Upper lobe of left lung (tissue), 6 donors: ENCODE measurements at regions not wholly inside any gene's neighbourhood (a gene's known extent, or its start where the extent isn't known, plus 50 kb on each side); places are given as distances from the start of the nearest gene placed in this dataset.
A peak's percentile ranks its signal among the peaks of the same experiment; 100 is the strongest.

Source experiments
- ATAC-seq, 2 donors: fragments of 200-7000 bp; cut with Tn5 transposase; one replicate each; pipeline ENCODE4 v1.9.1; 2022; ENCODE audit warnings: mild to moderate bottlenecking in 2 of 2, moderate library complexity in 2 of 2; ENCODE audit not compliant: low FRiP score in 2 of 2
- DNase-seq, 2 donors: peaks; one replicate each; pipeline ENCODE4 v3.0.0-alpha.2; 2019 to 2020
- H3K27ac ChIP-seq, 4 donors: fragments of 200-600 bp; sonication (generic); one replicate each; pipeline ENCODE4 v1.5.1; 2016 to 2019
- H3K27me3 ChIP-seq, 4 donors: fragments of 200-600 bp; sonication (generic); one replicate each; pipeline ENCODE4 v1.5.1; 2017 to 2019
- H3K36me3 ChIP-seq, 4 donors: fragments of 200-600 bp; sonication (generic); one replicate each; pipeline ENCODE4 v1.5.1; 2016 to 2019
- H3K4me1 ChIP-seq, 4 donors: fragments of 200-600 bp; sonication (generic); one replicate each; pipeline ENCODE4 v1.5.1; 2018 to 2019
- H3K4me3 ChIP-seq, 4 donors: fragments of 200-600 bp; sonication (generic); one replicate each; pipeline ENCODE4 v1.5.1; 2017 to 2019; ENCODE audit warnings: mild to moderate bottlenecking in 2 of 4, moderate library complexity in 1 of 4
- H3K9me3 ChIP-seq, 4 donors: fragments of 200-600 bp; sonication (generic); one replicate each; pipeline ENCODE4 v1.5.1; 2018 to 2019
- CTCF ChIP-seq, 6 experiments: fragments of 450-650 bp in 4 of 6; fragments of 200-600 bp in 2 of 6; sonication (generic) in 2 of 6; IDR thresholded peaks; one replicate each; pipeline ENCODE4 v1.5.1; 2016 to 2019; ENCODE audit warnings: antibody characterized with exemption in 6 of 6
- EP300 ChIP-seq, 4 donors: sonication (generic); formaldehyde crosslinking; IDR thresholded peaks; one replicate each; pipeline ENCODE4 v1.5.1; 2017; ENCODE audit warnings: antibody characterized with exemption in 4 of 4, control low read depth in 2 of 4
- POLR2A ChIP-seq, 4 donors: fragments of 450-650 bp; IDR thresholded peaks; one replicate each; pipeline ENCODE4 v1.5.1; 2016 to 2017; ENCODE audit warnings: antibody characterized with exemption in 4 of 4, mild to moderate bottlenecking in 2 of 4
- POLR2AphosphoS5 ChIP-seq, 2 donors: sonication (generic); formaldehyde crosslinking; IDR thresholded peaks; one replicate each; pipeline ENCODE4 v1.5.1; 2017; ENCODE audit warnings: antibody characterized with exemption in 2 of 2
- WGBS, 2 donors: methylation state at CpG; one replicate each; pipeline ENCODE4 v1.1.5; 2017 to 2018; 5-methylcytosine and 5-hydroxymethylcytosine counted together
- donor health status: DM: no; HTN: no; CAD: no; lungs with moderate emphysema.
- donor health status: DM: no; HTN: yes; CAD: no; lungs with severe emphysema.

- H3K4me1 ChIP-seq: peaks cover 44 to 70% (median 52%) of the 10 kb centered on the region in 4 donors
- H3K4me3 ChIP-seq: no peak overlapping the region
- ATAC-seq: no peak
- peak overlapping the region in 2 of 4 donors; percentile 55 to 89 for H3K27ac ChIP-seq
- no peak for TF ChIP-seq EP300 (IDR thresholded peaks at IDR 0.05)
- no peak for TF ChIP-seq CTCF (IDR thresholded peaks at IDR 0.05)
- TF ChIP-seq POLR2A (IDR thresholded peaks at IDR 0.05): no peak
- TF ChIP-seq POLR2AphosphoS5 (IDR thresholded peaks at IDR 0.05): no peak
- no peaks in the 10 kb centered on the region for H3K9me3 ChIP-seq
- H3K36me3 ChIP-seq: no peaks in the 10 kb centered on the region
- H3K27me3 ChIP-seq: no peaks in the 10 kb centered on the region
- 78 to 86% methylated on average over 4 of the region's 4 CpGs for WGBS, 2 donors
- no peak for DNase-seq
Measured at GRCh38 chr7:22566176-22566575, 66.2 kb upstream of the STEAP1B start.

- Histone ChIP-seq H3K9me3 (no peaks in the 10 kb centered on the region), H3K4me3 (no peak overlapping the region), H3K4me1 (peaks cover 44 to 74% (median 59%) of the 10 kb centered on the region in 4 donors), H3K27me3 (no peaks in the 10 kb centered on the region), H3K36me3 (no peaks in the 10 kb centered on the region), H3K27ac (peak overlapping the region; percentile 39 to 89 (median 58))
- WGBS, 2 donors: 56 to 68% methylated on average over 1 of the region's 1 CpG
- ATAC-seq (peak in 1 of 2 donors; percentile 11), DNase-seq (peak in 1 of 2 donors; percentile 44)
- TF ChIP-seq CTCF (IDR thresholded peaks at IDR 0.05) (no peak), POLR2A (IDR thresholded peaks at IDR 0.05) (no peak), POLR2AphosphoS5 (IDR thresholded peaks at IDR 0.05) (no peak), EP300 (IDR thresholded peaks at IDR 0.05) (no peak)
Measured at GRCh38 chr7:22565315-22565811, 65.4 kb upstream of the STEAP1B start.

GRCh38 chr7:22564511-22565045 is 64.6 kb upstream of the STEAP1B start:
- no peaks in the 10 kb centered on the region for H3K9me3 ChIP-seq
- no peak overlapping the region for H3K4me3 ChIP-seq
- H3K4me1 ChIP-seq: peaks cover 44 to 70% (median 64%) of the 10 kb centered on the region in 4 donors
- peak in 1 of 2 donors; percentile 35 for ATAC-seq
- H3K36me3 ChIP-seq: no peaks in the 10 kb centered on the region
- TF ChIP-seq CTCF (IDR thresholded peaks at IDR 0.05) (no peak), POLR2AphosphoS5 (IDR thresholded peaks at IDR 0.05) (peak; percentile 16 to 21)
- WGBS, 2 donors: 43 to 63% methylated on average over 6 of the region's 6 CpGs
- H3K27ac ChIP-seq: peak overlapping the region; percentile 39 to 89 (median 63)
- no peaks in the 10 kb centered on the region for H3K27me3 ChIP-seq
- DNase-seq: no peak

GRCh38 chr7:22563621-22564241 is 63.7 kb upstream of the STEAP1B start:
- H3K27ac ChIP-seq: peak overlapping the region; percentile 10 to 89 (median 63)
- TF ChIP-seq POLR2AphosphoS5 (IDR thresholded peaks at IDR 0.05) (no peak), POLR2A (IDR thresholded peaks at IDR 0.05) (no peak), CTCF (IDR thresholded peaks at IDR 0.05) (no peak), EP300 (IDR thresholded peaks at IDR 0.05) (no peak)
- H3K4me1 ChIP-seq: peaks cover 44 to 67% (median 62%) of the 10 kb centered on the region in 4 donors
- DNase-seq (no peak), ATAC-seq (no peak)
- no peaks in the 10 kb centered on the region for H3K9me3 ChIP-seq
- H3K36me3 ChIP-seq: no peaks in the 10 kb centered on the region
- no peaks in the 10 kb centered on the region for H3K27me3 ChIP-seq
- H3K4me3 ChIP-seq: peak overlapping the region in 2 of 4 donors; percentile 12 to 30
- 40 to 43% methylated on average over 8 to 11 of the region's 11 CpGs for WGBS, 2 donors
